A673 (cell line): ENCODE measurements at regions not wholly inside any gene's neighbourhood (a gene's known extent, or its start where the extent isn't known, plus 50 kb on each side); places are given as distances from the start of the nearest gene placed in this dataset.
"Not testable (repeated sequence)": the region's sequence is repeated elsewhere in the genome, so short reads cannot be mapped to it uniquely, and the experiment has no call there.

Source experiments
- BruUV-seq: library from RNA; stranded (reverse); fragments of 400-500 nt; replicated peaks from 2 replicates; lab custom pipeline; 2021; lab: Mats Ljungman, UMichigan
- CTCF ChIA-PET: fragments of 300-600 bp; sonication (Branson Sonifier 250); formaldehyde crosslinking; loops from one replicate; lab custom pipeline; 2022; ENCODE audit warnings: antibody characterized with exemption; lab: Charles Lee
- POLR2A ChIA-PET: fragments of 300-600 bp; sonication (Branson Sonifier 250); formaldehyde crosslinking; loops from one replicate; lab custom pipeline; 2022; ENCODE audit warnings: antibody characterized with exemption; ENCODE audit not compliant: low non-redundant PET; lab: Charles Lee
- DNase-seq: peaks from one replicate; pipeline ENCODE4 v3.0.0-alpha.2; 2015; ENCODE audit warnings: low spot score
- H3K27ac ChIP-seq: fragments of 200-600 bp; sonication (generic); 2 replicates; pipeline ENCODE4 v1.5.1; 2016; ENCODE audit warnings: mixed run types, low read depth, mild to moderate bottlenecking, mixed read lengths, antibody characterized with exemption, low read length; ENCODE audit not compliant: poor library complexity, severe bottlenecking
- H3K27me3 ChIP-seq: fragments of 200-600 bp; sonication (generic); replicated peaks from 2 replicates; pipeline ENCODE4 v1.6.1; 2017; ENCODE audit warnings: mixed run types, low read depth, mild to moderate bottlenecking, mixed read lengths, antibody characterized with exemption, low read length; ENCODE audit not compliant: insufficient read depth, poor library complexity
- H3K36me3 ChIP-seq: fragments of 200-600 bp; sonication (generic); 2 replicates; pipeline ENCODE4 v1.6.1; 2016; ENCODE audit warnings: mixed run types, mild to moderate bottlenecking, mixed read lengths, antibody characterized with exemption, low read length; ENCODE audit not compliant: insufficient read depth, poor library complexity, severe bottlenecking
- H3K4me1 ChIP-seq: fragments of 200-600 bp; sonication (generic); 2 replicates; pipeline ENCODE4 v1.6.1; 2017; ENCODE audit warnings: mixed run types, mild to moderate bottlenecking, mixed read lengths, antibody characterized with exemption, low read length; ENCODE audit not compliant: insufficient read depth, poor library complexity, severe bottlenecking
- H3K4me3 ChIP-seq: fragments of 200-600 bp; sonication (generic); 2 replicates; pipeline ENCODE4 v1.5.1; 2016; ENCODE audit warnings: low read depth, mixed run types, mild to moderate bottlenecking, mixed read lengths, low read length; ENCODE audit not compliant: poor library complexity, severe bottlenecking
- H3K9me3 ChIP-seq: fragments of 200-600 bp; sonication (generic); 2 replicates; pipeline ENCODE4 v1.6.1; 2016; ENCODE audit warnings: mixed run types, low read depth, mild to moderate bottlenecking, mixed read lengths, antibody characterized with exemption, low read length; ENCODE audit not compliant: poor library complexity, severe bottlenecking
- CTCF ChIP-seq: fragments of 300-800, 200-600 bp; sonication (generic); conservative IDR thresholded peaks from 2 replicates; pipeline ENCODE4 v1.5.1; 2017; ENCODE audit warnings: low read depth, mild to moderate bottlenecking, antibody characterized with exemption, low read length, moderate library complexity, mixed read lengths
- EZH2 ChIP-seq: fragments of 200-600 bp; sonication (generic); IDR thresholded peaks from 2 replicates; pipeline ENCODE4 v1.6.1; 2017; ENCODE audit warnings: borderline replicate concordance, low read depth, mild to moderate bottlenecking, mixed read lengths, antibody characterized with exemption, low read length; ENCODE audit not compliant: poor library complexity, severe bottlenecking
- intact Hi-C: fragments of 100-400 bp; cut with micrococcal nuclease; formaldehyde crosslinking; loops from one replicate; pipeline ENCODE4 v1.10.0; 2022; ENCODE audit not compliant: unreplicated experiment

- H3K27me3 ChIP-seq: no peaks in the 10 kb centered on the region
- no peak overlapping the region for H3K4me3 ChIP-seq
- POLR2A ChIA-PET: no interaction called here
- H3K4me1 ChIP-seq: no peaks in the 10 kb centered on the region
- H3K27ac ChIP-seq: no peak overlapping the region
- no peaks in the 10 kb centered on the region for H3K36me3 ChIP-seq
- no TSS peak for BruUV-seq
- no peaks in the 10 kb centered on the region for H3K9me3 ChIP-seq
- TF ChIP-seq EZH2: no peak
- TF ChIP-seq CTCF: no peak
- DNase-seq: no peak
- intact Hi-C loops: no loop called here
- CTCF ChIA-PET: no interaction called here
These were observed 1786.8 kb upstream of the ACO1 start for GRCh38 chr9:30597608-30598007.

GRCh38 chr9:30605936-30606335 lies 1778.5 kb upstream of the ACO1 start:
- no peak for DNase-seq
- H3K27ac ChIP-seq: no peak overlapping the region
- POLR2A ChIA-PET: no interaction called here
- BruUV-seq: no TSS peak
- intact Hi-C loops: no loop called here
- H3K9me3 ChIP-seq: no peaks in the 10 kb centered on the region
- H3K36me3 ChIP-seq: no peaks in the 10 kb centered on the region
- no peak overlapping the region for H3K4me3 ChIP-seq
- H3K27me3 ChIP-seq: no peaks in the 10 kb centered on the region
- TF ChIP-seq CTCF: no peak
- CTCF ChIA-PET: no interaction called here
- H3K4me1 ChIP-seq: peaks cover 3% of the 10 kb centered on the region

- no peaks in the 10 kb centered on the region for H3K9me3 ChIP-seq
- ChIA-PET POLR2A (no interaction called here), CTCF (no interaction called here)
- BruUV-seq: no TSS peak
- H3K4me3 ChIP-seq: no peak overlapping the region
- TF ChIP-seq EZH2 (no peak), CTCF (no peak)
- no peak overlapping the region for H3K27ac ChIP-seq
- H3K4me1 ChIP-seq: peaks cover 3% of the 10 kb centered on the region
- H3K27me3 ChIP-seq: no peaks in the 10 kb centered on the region
- DNase-seq: peak; percentile 10
- H3K36me3 ChIP-seq: no peaks in the 10 kb centered on the region
- intact Hi-C loops: no loop called here
These were observed 1774.7 kb upstream of the ACO1 start for GRCh38 chr9:30609713-30610112.

- CTCF ChIA-PET, H3K9me3 ChIP-seq, POLR2A ChIA-PET, DNase-seq, H3K4me3 ChIP-seq, intact Hi-C loops, H3K27me3 ChIP-seq, BruUV-seq, H3K27ac ChIP-seq, H3K36me3 ChIP-seq, H3K4me1 ChIP-seq: not testable (repeated sequence)
These were observed 1767.7 kb upstream of the ACO1 start for GRCh38 chr9:30616782-30617181.
